ENCODE measurements at regions not wholly inside any gene's neighbourhood (a gene's known extent, or its start where the extent isn't known, plus 50 kb on each side); places are given as distances from the start of the nearest gene placed in this dataset.

GRCh38 chr6:163836876-163837690 lies 422.6 kb downstream of the QKI start:
- Mint-ChIP-seq H3K27ac (ENCODE audit: unreplicated experiment) (no peak overlapping the region), H3K4me3 (ENCODE audit: unreplicated experiment) (no peak overlapping the region), H3K9me3 (ENCODE audit: unreplicated experiment) (no peaks in the 10 kb centered on the region), H3K4me1 (ENCODE audit: unreplicated experiment) (no peaks in the 10 kb centered on the region), H3K27me3 (ENCODE audit: unreplicated experiment) (no peaks in the 10 kb centered on the region), H3K36me3 (ENCODE audit: low read depth, unreplicated experiment) (no peaks in the 10 kb centered on the region)
- DNase-seq (ENCODE audit: low spot score), result no peak
- no peak for TF ChIP-seq CTCF (IDR thresholded peaks at IDR 0.05; ENCODE audit: unreplicated experiment)

- Mint-ChIP-seq H3K9me3 (ENCODE audit: unreplicated experiment) (no peaks in the 10 kb centered on the region), H3K27ac (ENCODE audit: unreplicated experiment) (no peak overlapping the region), H3K4me1 (ENCODE audit: unreplicated experiment) (no peaks in the 10 kb centered on the region), H3K36me3 (ENCODE audit: low read depth, unreplicated experiment) (no peaks in the 10 kb centered on the region), H3K4me3 (ENCODE audit: unreplicated experiment) (no peak overlapping the region), H3K27me3 (ENCODE audit: unreplicated experiment) (no peaks in the 10 kb centered on the region)
- no peak for TF ChIP-seq CTCF (IDR thresholded peaks at IDR 0.05; ENCODE audit: unreplicated experiment)
- no peak for DNase-seq (ENCODE audit: low spot score)
Observed at GRCh38 chr6:163835439-163836171, 421.1 kb downstream of the QKI start.

- no peak for TF ChIP-seq CTCF (IDR thresholded peaks at IDR 0.05; ENCODE audit: unreplicated experiment)
- H3K27me3 Mint-ChIP-seq (ENCODE audit: unreplicated experiment), result no peaks in the 10 kb centered on the region
- DNase-seq (ENCODE audit: low spot score), result no peak
- H3K27ac Mint-ChIP-seq (ENCODE audit: unreplicated experiment), result no peak overlapping the region
- H3K4me1 Mint-ChIP-seq (ENCODE audit: unreplicated experiment), result no peaks in the 10 kb centered on the region
- H3K36me3 Mint-ChIP-seq (ENCODE audit: low read depth, unreplicated experiment), result no peaks in the 10 kb centered on the region
- no peaks in the 10 kb centered on the region for H3K9me3 Mint-ChIP-seq (ENCODE audit: unreplicated experiment)
- no peak overlapping the region for H3K4me3 Mint-ChIP-seq (ENCODE audit: unreplicated experiment)
Observed at GRCh38 chr6:163834226-163834970, 419.9 kb downstream of the QKI start.

GRCh38 chr6:163831736-163832135 lies 417.2 kb downstream of the QKI start:
- Mint-ChIP-seq H3K4me3 (ENCODE audit: unreplicated experiment) (no peak overlapping the region), H3K4me1 (ENCODE audit: unreplicated experiment) (no peaks in the 10 kb centered on the region), H3K9me3 (ENCODE audit: unreplicated experiment) (no peaks in the 10 kb centered on the region), H3K36me3 (ENCODE audit: low read depth, unreplicated experiment) (no peaks in the 10 kb centered on the region), H3K27me3 (ENCODE audit: unreplicated experiment) (no peaks in the 10 kb centered on the region), H3K27ac (ENCODE audit: unreplicated experiment) (no peak overlapping the region)
- no peak for DNase-seq (ENCODE audit: low spot score)
- TF ChIP-seq CTCF (IDR thresholded peaks at IDR 0.05; ENCODE audit: unreplicated experiment), result no peak
